ENCODE measurements at regions not wholly inside any gene's neighbourhood (a gene's known extent, or its start where the extent isn't known, plus 50 kb on each side); places are given as distances from the start of the nearest gene placed in this dataset.

- peak in 1 of 2 experiments; percentile 21 for DNase-seq
Observed at GRCh38 chr5:86880785-86881492, 263.2 kb downstream of the COX7C start.

DNA sequence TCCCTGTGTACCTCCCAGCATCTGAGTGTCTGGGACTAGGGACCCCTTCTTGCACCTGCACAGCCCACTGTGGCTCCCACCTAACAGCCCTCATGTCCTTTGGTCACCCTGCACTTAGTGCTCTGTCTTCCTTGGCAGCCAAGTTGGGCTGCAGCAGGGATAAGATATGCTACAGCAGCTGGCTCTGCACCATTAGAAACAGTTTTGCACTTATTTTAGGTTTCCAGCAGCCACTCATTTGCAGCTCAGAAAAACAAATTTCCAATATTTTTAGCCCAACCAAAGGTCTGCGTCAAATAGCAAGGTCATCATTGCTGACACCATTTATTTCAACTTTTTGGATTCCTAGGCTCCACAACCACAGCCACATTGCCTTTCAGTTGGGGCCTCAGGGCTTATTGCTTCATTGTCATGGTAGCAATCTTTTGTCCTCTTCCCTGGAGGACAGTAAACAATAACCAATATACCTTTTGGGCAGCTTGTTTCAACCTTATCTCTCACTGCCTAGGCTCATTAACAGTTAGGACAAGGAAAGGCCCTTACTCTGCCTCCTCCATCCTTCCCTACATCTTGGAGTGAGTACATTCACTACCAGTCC, 263.9 kb downstream of the COX7C start:
- DNase-seq: no peak

GRCh38 chr5:86884608-86885007, 266.9 kb downstream of the COX7C start:
- no peak for DNase-seq

GRCh38 chr5:86885011-86885410, 267.3 kb downstream of the COX7C start:
- no peak for DNase-seq

GRCh38 chr5:86885489-86886230, 267.9 kb downstream of the COX7C start:
- DNase-seq: no peak

- no peak for DNase-seq
Observed at GRCh38 chr5:86890375-86890774, 272.6 kb downstream of the COX7C start.

- no peak for DNase-seq
Observed at GRCh38 chr5:86894056-86894455, 276.3 kb downstream of the COX7C start.

GRCh38 chr5:86896916-86897315, 279.2 kb downstream of the COX7C start:
- no peak for DNase-seq

DNA sequence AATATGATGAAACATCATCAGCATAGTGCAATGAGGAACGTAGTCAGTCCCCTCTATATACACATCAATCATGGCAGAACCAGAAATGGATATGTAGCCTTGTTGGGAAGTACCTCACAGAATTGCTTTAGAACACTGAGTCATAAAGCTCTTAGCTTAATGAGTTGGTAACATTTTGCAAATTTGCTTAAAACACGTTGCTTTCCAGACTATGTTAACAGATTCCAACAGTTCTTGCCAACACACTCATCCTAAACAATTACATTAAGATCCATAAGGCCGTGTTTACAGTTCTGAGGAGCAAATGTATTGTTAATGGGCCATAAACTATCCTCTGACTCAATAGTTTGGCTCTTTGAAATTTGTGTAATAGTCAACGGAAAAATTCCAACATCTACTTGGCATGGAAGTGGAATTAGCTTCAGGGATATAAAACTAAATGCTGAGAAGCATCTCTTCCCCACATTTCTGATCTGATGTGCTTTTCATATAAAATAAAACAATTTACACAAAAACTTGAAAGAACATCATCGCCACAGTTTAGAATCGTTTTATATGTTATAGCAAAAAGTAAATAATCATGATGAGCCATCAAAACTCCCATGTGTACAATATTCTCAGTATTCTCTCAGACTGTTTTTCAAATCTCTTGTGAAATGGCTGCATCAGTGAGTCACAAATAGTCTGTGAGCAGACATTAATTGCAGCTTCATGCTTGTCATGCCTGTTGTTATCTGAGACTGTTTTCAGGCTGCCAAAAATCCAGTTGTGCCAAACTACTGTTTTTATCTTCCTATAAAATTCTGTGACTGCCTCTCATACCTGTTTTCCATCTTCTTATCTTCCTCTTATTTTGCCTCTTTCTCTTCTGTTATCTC, 291.9 kb downstream of the COX7C start:
- no peak for DNase-seq

DNA sequence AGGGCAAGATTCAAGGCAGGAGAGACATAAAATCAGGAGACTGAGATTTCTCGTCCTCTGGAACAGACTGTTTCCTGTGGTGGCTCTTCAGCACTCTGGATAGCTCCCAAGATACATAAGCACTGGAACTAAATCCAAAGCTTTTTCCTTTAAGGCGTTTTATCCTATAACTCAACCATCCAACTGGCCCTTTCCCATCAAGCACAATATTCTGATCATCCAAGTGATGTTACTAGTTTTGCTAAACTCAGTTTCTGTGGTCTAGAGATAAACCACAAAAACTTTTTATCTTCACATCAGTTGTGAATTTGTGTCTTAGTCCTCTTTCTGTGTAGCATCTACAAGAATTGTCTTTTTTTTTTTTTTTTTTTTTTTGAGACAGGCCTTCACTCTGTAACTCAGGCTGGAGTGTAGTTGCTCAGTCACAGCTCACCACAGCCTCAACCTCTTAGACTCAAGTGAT, 299.4 kb downstream of the COX7C start:
- DNase-seq: no peak

DNA sequence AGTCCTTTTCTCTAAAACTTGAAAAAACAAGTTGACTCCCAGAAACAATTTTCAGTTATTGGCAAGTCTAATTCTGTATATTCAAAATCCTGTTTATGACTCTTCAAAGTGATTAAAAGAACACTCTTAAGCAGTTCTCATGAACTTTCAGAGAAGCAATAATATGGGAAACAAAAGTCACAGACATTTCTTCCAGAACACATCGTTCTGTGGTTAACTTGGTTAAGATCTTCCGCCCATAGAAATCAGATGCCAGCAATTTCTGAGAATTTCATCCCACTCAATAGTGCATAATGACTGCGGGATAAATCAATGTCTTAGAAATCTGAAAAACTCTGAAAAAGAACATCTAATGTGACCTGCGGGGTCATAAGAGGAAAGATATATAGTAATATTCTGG, 300.5 kb downstream of the COX7C start:
- no peak for DNase-seq

DNA sequence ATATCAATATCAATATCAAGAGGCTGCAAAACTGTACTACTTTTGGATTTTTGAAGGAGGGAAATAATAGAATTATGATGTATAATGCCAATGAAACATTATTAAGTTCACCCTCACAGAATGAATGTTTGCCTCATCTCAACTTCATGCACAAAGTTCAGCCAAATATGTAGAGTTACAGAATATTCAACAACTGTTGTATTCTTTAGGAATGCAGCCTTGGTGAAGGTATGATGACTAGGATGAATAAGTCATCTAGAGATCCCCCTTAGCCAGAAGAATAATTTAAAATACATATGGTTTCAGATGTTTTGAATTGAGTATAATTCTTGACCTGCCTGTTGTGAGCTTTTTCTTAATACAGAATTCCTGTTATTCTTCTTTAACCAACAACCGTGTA, 308.3 kb downstream of the COX7C start:
- DNase-seq: no peak

- DNase-seq: no peak
Observed at GRCh38 chr5:86929123-86929766, 311.5 kb downstream of the COX7C start.

GRCh38 chr5:86951761-86952160, 315.9 kb upstream of the RASA1 start:
- no peak for DNase-seq

DNA sequence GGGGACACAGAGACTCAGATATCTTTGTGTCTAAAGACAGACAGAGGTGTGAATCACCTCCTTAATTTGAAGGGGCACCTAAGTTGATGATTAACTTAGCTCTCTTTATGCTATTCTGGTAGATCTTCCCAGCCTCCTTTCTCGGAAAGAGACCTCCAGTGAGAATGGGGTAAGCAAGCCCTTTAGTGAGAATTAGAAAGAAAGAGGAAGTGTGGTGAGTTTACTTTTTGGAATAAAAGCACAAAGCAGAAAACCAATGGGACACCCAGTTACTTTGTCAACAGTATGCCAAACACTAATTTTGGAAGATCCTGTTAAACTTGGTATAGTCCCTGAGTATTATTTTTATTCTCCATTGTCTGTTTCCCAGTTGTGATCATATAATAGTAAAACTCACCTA, 302.8 kb upstream of the RASA1 start:
- DNase-seq: no peak

- no peak for DNase-seq
Observed at GRCh38 chr5:86968301-86968753, 299.4 kb upstream of the RASA1 start.

DNA sequence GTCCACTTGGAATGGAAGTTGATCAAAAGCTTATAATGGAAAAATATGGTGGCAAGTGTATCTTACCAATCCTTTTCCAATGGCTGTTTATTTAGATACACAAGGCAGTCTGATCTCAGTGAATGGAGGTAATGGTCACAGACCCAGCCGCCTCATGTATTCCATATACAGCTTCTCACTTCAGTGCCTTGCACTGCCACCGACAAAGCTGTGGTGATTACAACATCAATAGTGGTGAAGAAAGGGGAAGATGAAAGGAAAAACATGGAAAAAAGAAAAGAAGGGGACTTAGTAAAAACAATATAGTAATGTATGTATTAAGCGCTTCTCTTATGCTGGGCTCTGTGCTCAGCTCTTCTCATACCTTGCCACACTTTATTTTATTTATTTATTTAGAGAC, 297.3 kb upstream of the RASA1 start:
- DNase-seq: no peak

GRCh38 chr5:86971034-86971571, 296.6 kb upstream of the RASA1 start:
- DNase-seq: no peak

DNA sequence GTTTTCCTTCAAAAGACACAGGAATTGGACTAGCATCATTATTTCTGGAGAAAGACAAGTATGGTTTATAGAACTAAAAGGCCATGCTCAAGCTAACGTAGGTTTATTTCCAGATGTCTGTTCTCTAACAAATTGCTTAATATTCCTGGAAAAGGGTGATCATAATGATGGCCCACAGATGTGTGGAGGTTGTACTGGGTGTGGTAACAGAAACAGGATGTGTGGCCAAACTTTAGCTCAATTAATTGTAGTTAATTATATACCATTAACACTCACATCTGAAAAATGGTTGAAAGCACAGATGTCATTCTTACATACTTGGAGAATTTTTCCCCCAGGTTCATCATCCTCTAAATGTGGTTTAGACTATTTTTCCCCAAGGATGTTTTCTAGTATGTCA, 292.7 kb upstream of the RASA1 start:
- DNase-seq: no peak

- DNase-seq: no peak
Observed at GRCh38 chr5:86977190-86977589, 290.5 kb upstream of the RASA1 start.

DNA sequence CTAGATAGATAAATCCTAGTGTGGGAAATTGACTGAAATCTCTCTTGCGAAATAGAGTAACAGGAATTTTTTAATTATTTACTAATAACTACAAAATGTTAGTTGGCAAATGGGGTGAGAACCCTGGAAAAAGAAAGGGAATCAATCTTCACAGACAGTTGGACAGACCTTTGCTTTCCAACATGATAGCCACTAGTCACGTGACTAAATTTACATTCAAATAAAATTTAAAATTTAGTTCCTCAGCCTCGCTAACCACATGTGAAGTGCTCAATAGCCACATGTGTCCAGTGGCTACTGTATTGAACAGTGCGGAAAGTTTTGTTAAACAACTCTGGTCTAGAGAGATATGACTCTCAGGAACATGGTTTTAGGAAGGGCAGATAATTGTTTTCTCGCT, 289.9 kb upstream of the RASA1 start:
- DNase-seq: no peak

DNA sequence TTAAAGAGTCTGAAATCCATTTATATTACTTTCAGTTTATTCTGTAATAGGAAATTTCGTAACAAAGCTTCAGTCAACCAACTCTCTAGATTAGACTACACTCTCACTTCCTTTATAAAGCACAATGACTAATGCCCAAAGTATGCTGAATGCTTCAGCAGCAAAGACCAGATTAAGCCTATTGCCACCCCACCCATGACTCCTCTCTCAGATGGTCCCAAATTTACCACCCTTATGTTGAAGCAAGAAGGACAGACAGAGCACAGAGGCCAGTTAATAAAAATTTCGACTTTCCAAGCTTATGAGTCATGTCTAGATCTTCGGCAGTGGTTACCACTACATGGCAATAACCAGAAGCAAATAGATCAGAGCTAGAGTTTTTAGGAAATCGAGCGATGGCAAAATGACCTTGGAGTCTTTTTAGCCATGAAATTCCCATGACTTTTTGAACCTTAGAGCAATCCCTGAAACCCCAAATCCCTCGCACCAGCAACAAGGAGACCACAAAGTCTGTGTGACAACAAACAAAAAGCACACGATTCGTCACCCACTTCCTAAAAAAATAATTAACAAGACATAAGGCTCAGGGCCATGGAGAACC, 287.8 kb upstream of the RASA1 start:
- DNase-seq: no peak
